ENCODE measurements at regions not wholly inside any gene's neighbourhood (a gene's known extent, or its start where the extent isn't known, plus 50 kb on each side); places are given as distances from the start of the nearest gene placed in this dataset.

DNA sequence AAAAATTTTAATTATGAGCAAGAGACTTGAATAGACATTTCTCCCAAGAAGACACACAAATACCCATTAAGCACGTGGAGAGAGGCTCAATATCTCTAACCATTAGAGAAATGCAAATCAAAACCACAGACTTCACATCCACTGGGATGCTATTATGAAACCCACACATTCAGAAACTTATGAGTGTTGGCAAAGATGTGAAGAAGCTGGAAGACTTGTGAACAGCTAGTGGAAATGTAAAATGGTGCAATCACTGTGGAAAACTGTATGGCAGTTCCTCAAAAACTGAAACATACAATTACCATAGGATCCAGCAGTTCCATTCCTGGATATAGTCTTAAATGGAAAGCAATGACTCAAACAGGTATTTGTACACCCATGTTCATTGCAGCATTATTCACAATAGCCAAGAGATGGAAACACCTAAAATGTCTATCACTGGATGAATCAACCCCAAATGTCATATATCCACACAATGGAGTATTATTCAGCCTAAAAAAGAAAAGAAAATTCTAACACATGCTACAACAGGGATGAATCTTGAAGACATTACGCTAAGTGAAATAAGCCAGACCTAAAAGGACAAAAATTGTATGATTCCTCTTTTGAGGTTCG is 53.5 kb upstream of the FRMD4A start:
- TF ChIP-seq, protein P1, sequence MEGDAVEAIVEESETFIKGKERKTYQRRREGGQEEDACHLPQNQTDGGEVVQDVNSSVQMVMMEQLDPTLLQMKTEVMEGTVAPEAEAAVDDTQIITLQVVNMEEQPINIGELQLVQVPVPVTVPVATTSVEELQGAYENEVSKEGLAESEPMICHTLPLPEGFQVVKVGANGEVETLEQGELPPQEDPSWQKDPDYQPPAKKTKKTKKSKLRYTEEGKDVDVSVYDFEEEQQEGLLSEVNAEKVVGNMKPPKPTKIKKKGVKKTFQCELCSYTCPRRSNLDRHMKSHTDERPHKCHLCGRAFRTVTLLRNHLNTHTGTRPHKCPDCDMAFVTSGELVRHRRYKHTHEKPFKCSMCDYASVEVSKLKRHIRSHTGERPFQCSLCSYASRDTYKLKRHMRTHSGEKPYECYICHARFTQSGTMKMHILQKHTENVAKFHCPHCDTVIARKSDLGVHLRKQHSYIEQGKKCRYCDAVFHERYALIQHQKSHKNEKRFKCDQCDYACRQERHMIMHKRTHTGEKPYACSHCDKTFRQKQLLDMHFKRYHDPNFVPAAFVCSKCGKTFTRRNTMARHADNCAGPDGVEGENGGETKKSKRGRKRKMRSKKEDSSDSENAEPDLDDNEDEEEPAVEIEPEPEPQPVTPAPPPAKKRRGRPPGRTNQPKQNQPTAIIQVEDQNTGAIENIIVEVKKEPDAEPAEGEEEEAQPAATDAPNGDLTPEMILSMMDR (IDR thresholded peaks at IDR 0.05) = no peak
- no peak for TF ChIP-seq POLR2A (IDR thresholded peaks at IDR 0.05; ENCODE audit: low read length)
- TF ChIP-seq, protein P2, sequence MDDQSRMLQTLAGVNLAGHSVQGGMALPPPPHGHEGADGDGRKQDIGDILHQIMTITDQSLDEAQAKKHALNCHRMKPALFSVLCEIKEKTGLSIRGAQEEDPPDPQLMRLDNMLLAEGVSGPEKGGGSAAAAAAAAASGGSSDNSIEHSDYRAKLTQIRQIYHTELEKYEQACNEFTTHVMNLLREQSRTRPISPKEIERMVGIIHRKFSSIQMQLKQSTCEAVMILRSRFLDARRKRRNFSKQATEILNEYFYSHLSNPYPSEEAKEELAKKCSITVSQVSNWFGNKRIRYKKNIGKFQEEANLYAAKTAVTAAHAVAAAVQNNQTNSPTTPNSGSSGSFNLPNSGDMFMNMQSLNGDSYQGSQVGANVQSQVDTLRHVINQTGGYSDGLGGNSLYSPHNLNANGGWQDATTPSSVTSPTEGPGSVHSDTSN (IDR thresholded peaks at IDR 0.05) = no peak
- TF ChIP-seq CHD2 (IDR thresholded peaks at IDR 0.05; ENCODE audit: low read length, partially characterized antibody) = no peak
- TF ChIP-seq MAZ (IDR thresholded peaks at IDR 0.05; ENCODE audit: borderline replicate concordance, low read depth, low read length) = no peak
- TF ChIP-seq TP53 (CRISPR knock-in tag; IDR thresholded peaks at IDR 0.05) = no peak
- TF ChIP-seq, protein P3, sequence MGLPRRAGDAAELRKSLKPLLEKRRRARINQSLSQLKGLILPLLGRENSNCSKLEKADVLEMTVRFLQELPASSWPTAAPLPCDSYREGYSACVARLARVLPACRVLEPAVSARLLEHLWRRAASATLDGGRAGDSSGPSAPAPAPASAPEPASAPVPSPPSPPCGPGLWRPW (IDR thresholded peaks at IDR 0.05) = no peak
- TF ChIP-seq JUN (IDR thresholded peaks at IDR 0.05) = no peak
- no peak for TF ChIP-seq RAD21 (conservative IDR thresholded peaks at IDR 0.05 in 1 of 2, IDR thresholded peaks at IDR 0.05 in 1 of 2)
- no peak for TF ChIP-seq ZNF302 (CRISPR knock-in tag; IDR thresholded peaks at IDR 0.05)
- TF ChIP-seq, protein P4, sequence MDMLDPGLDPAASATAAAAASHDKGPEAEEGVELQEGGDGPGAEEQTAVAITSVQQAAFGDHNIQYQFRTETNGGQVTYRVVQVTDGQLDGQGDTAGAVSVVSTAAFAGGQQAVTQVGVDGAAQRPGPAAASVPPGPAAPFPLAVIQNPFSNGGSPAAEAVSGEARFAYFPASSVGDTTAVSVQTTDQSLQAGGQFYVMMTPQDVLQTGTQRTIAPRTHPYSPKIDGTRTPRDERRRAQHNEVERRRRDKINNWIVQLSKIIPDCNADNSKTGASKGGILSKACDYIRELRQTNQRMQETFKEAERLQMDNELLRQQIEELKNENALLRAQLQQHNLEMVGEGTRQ (IDR thresholded peaks at IDR 0.05) = no peak
- no peak for TF ChIP-seq RNF2 (IDR thresholded peaks at IDR 0.05; ENCODE audit: borderline replicate concordance, low read depth)
- TF ChIP-seq BHLHE40 (IDR thresholded peaks at IDR 0.05; ENCODE audit: low read depth, low read length) = no peak
- TF ChIP-seq GATA3 (IDR thresholded peaks at IDR 0.05; ENCODE audit: borderline replicate concordance) = no peak
